ENCODE measurements at regions not wholly inside any gene's neighbourhood (a gene's known extent, or its start where the extent isn't known, plus 50 kb on each side); places are given as distances from the start of the nearest gene placed in this dataset.
"Not testable (repeated sequence)": the region's sequence is repeated elsewhere in the genome, so short reads cannot be mapped to it uniquely, and the experiment has no call there.

GRCh38 chr4:101699441-101700124, 90.9 kb upstream of the BANK1 start:
- Mint-ChIP-seq H3K27ac (peak overlapping the region; percentile 90), H3K9me3 (no peaks in the 10 kb centered on the region), H3K27me3 (no peaks in the 10 kb centered on the region), H3K36me3 (ENCODE audit: low read depth) (no peaks in the 10 kb centered on the region), H3K4me3 (peak overlapping the region; percentile 77), H3K4me1 (peaks cover 53% of the 10 kb centered on the region)
- TF ChIP-seq CTCF (IDR thresholded peaks at IDR 0.05) = no peak
- ATAC-seq (ENCODE audit: low read depth) = peak; percentile 75
- CTCF ChIA-PET = no interaction called here
- intact Hi-C loops (cut with micrococcal nuclease) = loop anchor here (2.0 to 5.0 kb wide), 4 partner anchors 93 to 687 kb away; partner anchors contain the start of genes BANK1 and PPP3CA
- DNase-seq = no peak
- POLR2A ChIA-PET = interaction anchor here (1.0 kb wide), 1 partner anchor 93 kb away, joined by 4 read pairs; no protein-coding TSS in a partner anchor

GRCh38 chr4:101697266-101697665, 93.3 kb upstream of the BANK1 start:
- intact Hi-C loops (cut with micrococcal nuclease) = loop anchor here (5.0 kb wide), 3 partner anchors 95 to 685 kb away; partner anchors contain the start of gene BANK1
- Mint-ChIP-seq H3K36me3 (ENCODE audit: low read depth) (no peaks in the 10 kb centered on the region), H3K27ac (peak overlapping the region; percentile 84), H3K27me3 (no peaks in the 10 kb centered on the region), H3K9me3 (no peaks in the 10 kb centered on the region), H3K4me3 (no peak overlapping the region), H3K4me1 (peaks cover 72% of the 10 kb centered on the region)
- no peak for TF ChIP-seq CTCF (IDR thresholded peaks at IDR 0.05)
- DNase-seq = no peak
- POLR2A ChIA-PET = no interaction called here
- CTCF ChIA-PET = no interaction called here
- ATAC-seq (ENCODE audit: low read depth) = no peak

GRCh38 chr4:101696276-101697010, 94.1 kb upstream of the BANK1 start:
- ChIA-PET CTCF (no interaction called here), POLR2A (no interaction called here)
- intact Hi-C loops (cut with micrococcal nuclease) = loop anchor here (5.0 kb wide), 3 partner anchors 96 to 684 kb away; partner anchors contain the start of gene BANK1
- Mint-ChIP-seq H3K27me3 (no peaks in the 10 kb centered on the region), H3K9me3 (no peaks in the 10 kb centered on the region), H3K4me1 (peaks cover 80% of the 10 kb centered on the region), H3K36me3 (ENCODE audit: low read depth) (no peaks in the 10 kb centered on the region), H3K27ac (peak overlapping the region; percentile 84), H3K4me3 (no peak overlapping the region)
- no peak for ATAC-seq (ENCODE audit: low read depth)
- no peak for TF ChIP-seq CTCF (IDR thresholded peaks at IDR 0.05)
- DNase-seq = no peak

GRCh38 chr4:101695176-101695575, 95.4 kb upstream of the BANK1 start:
- H3K36me3 Mint-ChIP-seq (ENCODE audit: low read depth) = no peaks in the 10 kb centered on the region
- peaks cover 82% of the 10 kb centered on the region for H3K4me1 Mint-ChIP-seq
- POLR2A ChIA-PET = no interaction called here
- H3K9me3 Mint-ChIP-seq = no peaks in the 10 kb centered on the region
- H3K27me3 Mint-ChIP-seq = no peaks in the 10 kb centered on the region
- CTCF ChIA-PET = no interaction called here
- H3K27ac Mint-ChIP-seq = peak overlapping the region; percentile 51
- H3K4me3 Mint-ChIP-seq = no peak overlapping the region
- no peak for DNase-seq
- intact Hi-C loops (cut with micrococcal nuclease) = loop anchor here (5.0 kb wide), 3 partner anchors 97 to 683 kb away; partner anchors contain the start of gene BANK1
- ATAC-seq (ENCODE audit: low read depth) = no peak
- no peak for TF ChIP-seq CTCF (IDR thresholded peaks at IDR 0.05)

- H3K9me3 Mint-ChIP-seq; intact Hi-C loops (cut with micrococcal nuclease); DNase-seq; H3K27me3 Mint-ChIP-seq; H3K36me3 Mint-ChIP-seq (ENCODE audit: low read depth); CTCF ChIA-PET: not testable (repeated sequence)
- H3K27ac Mint-ChIP-seq = peak overlapping the region; percentile 51
- H3K4me3 Mint-ChIP-seq = peak overlapping the region; percentile 59
- POLR2A ChIA-PET = interaction anchor here (1.2 kb wide), 1 partner anchor 347 kb away, joined by 4 read pairs; the partner anchor contains the start of gene PPP3CA
- peaks cover 84% of the 10 kb centered on the region for H3K4me1 Mint-ChIP-seq
- peak; percentile 8 for ATAC-seq (ENCODE audit: low read depth)
Observed at GRCh38 chr4:101694403-101694802, 96.1 kb upstream of the BANK1 start.
